NCI-H1092 treated with DMSO at 0.1 percent for 48 hours (cell line): ENCODE measurements at regions not wholly inside any gene's neighbourhood (a gene's known extent, or its start where the extent isn't known, plus 50 kb on each side); places are given as distances from the start of the nearest gene placed in this dataset.
A peak's percentile ranks its signal among the peaks of the same experiment; 100 is the strongest.
"Not testable (repeated sequence)": the region's sequence is repeated elsewhere in the genome, so short reads cannot be mapped to it uniquely, and the experiment has no call there.

ENCODE experiments used
- DNase-seq: peaks from one replicate; lab custom pipeline; 2025; lab: John Stamatoyannopoulos, UW

DNA sequence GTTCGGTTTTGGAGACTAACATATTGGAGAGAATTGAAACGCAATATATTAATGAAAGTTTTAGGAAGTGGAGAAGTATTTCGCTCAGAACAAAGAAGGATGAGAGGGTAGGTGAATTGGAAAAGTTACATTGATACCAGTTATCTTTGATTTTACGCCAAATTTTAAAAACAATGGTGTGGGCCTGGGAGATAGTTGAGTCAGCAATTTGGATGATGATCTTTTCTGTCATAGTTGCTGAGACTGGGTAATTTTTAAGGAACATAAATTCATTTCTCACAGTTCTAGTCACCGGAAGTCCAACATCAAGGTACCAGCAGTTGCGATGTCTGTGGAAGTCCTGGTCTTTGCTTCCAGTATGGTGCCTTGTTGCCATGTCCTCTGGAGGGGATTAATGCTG lies 644.8 kb upstream of the LCORL start:
- DNase-seq: no peak

DNA sequence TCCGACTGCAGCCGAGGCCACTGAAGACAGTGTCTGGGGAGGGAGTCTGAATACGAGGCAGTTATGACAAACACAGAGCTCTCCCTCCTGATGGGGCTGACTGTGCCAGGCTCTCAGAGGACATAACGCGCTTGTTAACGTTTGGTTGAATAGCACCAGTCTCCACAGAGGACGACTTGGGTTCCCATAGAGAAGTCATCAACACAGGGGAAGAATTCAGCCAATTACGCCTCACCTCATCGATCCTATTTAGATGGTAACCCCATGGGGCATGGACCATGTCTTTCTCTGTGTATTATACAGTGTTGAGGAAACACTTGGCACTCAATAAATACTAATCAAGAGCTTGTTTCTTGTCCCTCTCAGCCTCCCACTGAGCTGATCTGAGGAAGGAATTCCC lies 642.6 kb upstream of the LCORL start:
- DNase-seq: no peak

DNA sequence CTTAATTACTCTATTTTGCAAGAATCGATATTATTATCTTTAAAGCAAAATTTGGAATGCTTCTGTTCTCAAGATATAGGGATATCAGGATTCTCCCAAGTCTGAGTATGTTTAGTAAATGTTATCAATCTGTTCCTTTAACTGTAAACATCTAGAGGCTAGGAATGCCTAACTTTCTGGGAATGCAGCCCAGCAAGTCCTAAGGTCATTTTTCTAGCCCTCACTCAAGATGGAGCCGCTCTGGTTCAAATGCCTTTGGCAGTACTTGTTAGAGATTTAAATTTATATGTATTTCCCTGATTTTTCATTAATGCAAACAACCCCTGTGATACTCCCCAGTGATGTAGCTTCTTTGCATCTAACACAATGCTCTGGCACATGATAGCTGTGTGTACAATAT lies 623.8 kb upstream of the LCORL start:
- DNase-seq: no peak

DNA sequence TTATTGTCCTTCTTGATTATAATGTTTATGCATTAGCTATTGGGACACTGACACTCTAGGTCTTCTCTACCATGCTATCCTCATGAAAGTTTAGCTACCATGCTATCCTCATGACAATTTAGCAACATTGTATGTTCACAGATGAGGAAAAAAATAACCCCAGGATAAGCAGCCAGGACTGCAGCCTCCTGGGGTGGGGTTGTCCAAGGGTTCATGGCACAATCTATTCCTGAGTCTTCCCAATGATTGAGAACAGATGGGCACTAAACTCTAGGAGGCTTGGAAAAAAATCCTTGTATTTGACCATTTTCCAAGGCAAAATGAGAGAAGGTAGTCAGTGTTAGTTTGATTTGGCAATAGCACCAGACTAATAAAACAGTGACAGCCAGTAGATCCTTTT lies 619.8 kb upstream of the LCORL start:
- DNase-seq: no peak

DNA sequence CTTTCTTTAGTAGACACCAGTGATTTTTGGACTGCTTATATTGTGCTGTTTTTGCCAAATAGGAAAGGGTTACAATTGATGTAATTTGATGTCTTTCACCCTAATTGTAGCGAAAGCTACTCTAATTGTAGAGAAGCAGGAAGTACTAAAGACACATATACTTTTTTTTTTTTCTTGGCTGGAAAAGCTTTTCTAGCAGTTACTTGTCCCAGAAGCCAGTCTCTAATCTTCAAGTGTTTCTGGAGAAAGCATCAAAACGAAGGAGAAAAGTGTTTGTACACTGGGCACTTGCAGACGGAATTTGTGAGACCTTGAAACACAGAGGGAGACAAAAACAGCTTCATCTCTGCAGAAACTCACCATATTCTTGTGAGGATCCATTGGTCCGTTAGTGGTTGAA lies 616.5 kb upstream of the LCORL start:
- no peak for DNase-seq

DNA sequence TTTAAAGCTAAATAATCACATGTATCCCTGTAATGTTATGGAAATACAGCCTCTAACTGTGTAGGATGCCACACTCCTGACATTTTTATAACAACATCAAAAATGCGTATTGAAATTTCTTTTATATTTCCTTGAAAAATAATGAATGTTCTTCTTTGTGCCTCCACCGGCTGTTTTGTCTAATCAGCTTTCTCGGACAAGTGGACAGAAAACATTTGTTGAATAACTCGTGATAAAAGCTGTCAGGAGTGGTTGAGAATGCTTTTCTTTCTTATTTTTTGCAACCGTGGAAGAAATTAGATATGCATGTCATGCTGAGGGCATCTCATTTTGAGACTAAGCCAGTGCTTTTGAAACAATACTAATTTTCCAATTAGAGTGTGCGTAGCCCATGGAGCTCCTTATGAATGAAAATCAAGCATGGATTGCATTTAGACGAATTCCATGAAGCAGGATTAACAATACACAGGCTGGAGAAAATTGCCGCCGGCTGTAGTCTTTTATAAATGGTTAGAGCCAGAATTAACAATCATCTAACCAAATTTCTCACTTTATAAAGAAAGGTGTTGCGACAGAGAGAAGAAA lies 614.5 kb upstream of the LCORL start:
- no peak for DNase-seq

DNA sequence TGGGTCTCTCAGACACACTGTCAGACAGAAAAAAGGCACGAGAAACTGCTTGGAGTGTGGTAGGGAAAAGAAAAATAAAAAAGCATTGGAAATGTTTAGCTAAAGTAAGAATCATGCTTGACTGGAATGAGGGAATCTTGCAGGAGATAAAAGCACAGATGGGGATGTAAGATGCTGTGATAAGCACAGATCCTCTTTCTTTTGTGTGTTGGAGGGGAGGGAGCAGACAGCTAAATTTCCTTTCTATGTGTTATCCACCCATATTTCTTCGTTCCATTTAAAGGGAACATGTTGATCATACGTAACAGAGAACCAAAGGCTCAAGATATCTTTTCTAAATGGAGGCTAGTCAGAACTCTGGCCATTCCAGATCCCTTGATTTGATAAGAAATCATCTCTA lies 614.0 kb upstream of the LCORL start:
- DNase-seq: no peak

DNA sequence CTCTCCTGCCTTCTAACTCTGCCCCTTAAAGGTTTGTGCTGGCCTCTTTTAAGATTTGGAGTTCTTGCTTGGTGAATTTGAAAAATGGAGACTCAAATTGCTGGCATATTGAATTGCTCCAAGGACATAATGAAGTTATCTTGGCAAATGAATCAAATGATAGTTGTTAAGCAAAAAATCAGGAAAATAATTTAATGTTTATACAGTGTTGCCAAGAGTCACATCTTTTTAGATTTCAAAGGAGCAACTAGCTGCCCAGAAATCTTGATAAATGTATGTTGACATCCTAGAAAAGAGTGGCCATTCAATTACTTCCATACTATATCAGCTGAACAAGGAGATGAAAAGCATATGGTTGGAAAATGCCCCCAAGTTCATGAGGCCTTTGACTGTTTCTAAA lies 610.0 kb upstream of the LCORL start:
- no peak for DNase-seq

DNA sequence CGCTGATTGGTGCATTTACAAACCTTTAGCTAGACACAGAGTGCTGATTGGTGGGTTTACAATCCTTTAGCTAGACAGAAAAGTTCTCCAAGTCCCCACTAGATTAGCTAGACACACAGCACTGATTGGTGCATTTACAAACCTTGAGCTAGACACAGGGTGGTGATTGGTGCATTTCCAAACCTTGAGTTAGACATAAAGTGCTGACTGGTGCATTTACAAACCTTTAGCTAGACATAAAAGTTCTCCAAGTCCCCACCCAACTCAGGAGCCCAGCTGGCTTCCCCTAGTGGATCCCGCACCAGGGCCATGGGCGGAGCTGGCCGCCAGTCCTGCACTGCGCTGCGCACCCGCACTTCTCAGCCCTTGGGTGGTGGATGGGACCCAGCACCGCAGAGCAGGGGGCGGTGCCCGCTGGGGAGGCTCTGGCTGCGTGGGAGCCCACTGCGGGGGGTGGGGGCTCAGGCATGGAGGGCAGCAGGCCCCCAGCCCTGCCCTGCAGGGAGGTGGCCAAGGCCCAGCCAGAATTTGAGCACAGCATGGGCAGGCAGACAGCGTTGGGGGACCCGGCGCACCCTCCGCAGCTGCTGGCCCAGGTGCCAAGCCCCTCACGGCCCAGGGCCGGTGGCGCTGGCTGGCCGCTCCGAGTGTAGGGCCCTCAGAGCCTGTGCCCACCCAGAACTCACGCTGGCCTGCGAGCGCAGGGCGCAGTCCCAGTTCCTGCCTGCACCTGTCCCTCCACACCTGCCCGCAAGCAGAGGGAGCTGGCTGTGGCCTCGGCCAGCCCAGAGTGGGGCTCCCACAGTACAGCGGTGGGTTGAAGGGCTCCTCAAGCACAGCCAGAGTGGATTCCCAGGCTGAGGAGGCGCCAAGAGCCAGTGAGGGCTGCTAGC lies 608.9 kb upstream of the LCORL start:
- DNase-seq: no peak

DNA sequence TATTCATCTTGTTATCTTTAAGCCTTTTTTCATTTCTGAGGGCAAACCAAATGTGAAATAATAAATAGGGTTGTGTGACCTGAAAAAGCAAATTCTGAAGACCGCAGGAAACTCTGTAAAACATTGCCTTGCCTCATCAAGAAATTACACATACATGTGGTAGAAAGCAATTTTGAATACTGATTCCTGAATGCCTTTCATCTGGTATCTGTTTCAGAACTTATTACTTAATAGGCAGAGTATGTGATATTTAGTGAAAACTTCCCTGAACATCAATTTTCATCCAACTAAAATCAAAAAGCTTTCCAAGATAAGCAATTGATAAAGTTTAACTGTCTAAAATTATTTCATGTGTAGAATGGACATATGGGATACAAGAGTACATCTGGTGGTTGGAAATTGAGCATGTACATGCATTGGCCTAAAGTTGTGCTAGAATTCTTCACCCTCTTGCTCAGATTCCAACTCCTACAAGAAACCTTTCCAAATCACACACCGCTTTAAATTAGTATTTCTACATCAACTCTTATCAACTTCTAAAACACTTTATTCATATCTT lies 606.0 kb upstream of the LCORL start:
- no peak for DNase-seq

DNA sequence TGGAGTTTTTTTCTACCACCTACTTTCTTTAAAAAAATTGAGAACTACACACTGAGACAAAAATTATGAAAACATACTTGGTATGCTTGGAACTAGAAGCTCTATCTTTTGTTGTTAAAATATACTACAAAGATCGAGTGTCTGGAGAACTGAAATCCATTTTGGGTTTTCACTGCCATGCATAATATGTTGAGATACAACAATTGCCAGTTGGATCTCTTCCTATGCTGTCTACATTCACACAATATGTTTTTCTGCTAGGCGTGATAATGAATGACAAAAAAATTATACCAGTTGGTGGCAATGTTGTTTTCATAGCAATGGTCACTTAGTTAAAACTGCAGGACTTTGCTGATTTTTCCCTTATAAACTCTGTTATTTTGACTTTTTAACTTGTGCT lies 605.4 kb upstream of the LCORL start:
- no peak for DNase-seq

- no peak for DNase-seq
These were observed 604.8 kb upstream of the LCORL start for GRCh38 chr4:18626366-18626765.

DNA sequence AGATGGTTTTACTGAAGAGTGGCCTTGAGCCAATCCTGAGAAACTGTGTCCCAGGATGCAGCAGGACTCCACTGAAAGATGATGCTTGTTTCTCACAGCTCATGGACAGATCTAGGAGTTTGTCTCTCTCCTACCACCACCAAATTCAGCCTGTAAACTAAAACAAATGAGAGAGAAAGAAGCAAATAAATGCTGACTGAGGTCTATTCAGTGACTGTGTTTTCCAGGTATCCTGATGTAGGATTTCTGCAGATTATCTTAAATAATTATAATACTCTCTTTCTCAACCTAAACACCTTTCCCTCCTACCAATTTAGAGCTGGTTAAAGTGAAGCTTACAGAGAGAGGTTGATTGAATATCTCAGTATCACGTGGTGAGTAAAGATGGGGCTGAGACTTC lies 599.6 kb upstream of the LCORL start:
- DNase-seq: no peak

GRCh38 chr4:18616720-18617119 lies 595.2 kb upstream of the LCORL start:
- no peak for DNase-seq

- no peak for DNase-seq
These were observed 589.5 kb upstream of the LCORL start for GRCh38 chr4:18611026-18611425.

DNA sequence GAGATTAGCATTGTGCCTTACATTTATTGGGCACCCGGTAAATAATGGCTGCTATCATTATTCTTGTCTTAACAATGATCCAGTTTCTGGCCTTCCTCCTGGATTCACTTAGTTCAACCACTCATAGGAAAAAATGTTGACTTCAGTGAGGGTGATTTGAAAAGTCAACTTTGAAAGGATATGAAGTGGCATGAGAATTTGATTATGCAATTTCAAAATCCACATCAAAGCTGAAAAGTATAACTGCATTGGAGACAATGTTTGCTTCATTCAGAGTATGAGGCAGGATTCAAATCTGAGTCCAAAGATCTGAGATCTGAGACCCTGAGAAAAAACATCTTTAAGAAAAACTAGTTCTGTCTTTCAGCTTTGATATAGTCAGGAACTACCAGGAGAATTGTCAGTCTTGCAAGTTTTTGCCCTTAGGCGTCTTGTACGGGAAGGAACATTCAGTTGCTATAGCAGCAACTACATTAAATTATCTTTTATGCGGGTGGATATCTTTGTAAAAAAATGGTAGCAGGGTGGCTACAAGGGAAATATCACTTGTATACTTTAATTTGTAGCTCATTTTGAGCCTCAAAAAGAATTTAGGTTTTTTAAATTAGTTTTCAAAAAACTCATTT lies 587.5 kb upstream of the LCORL start:
- no peak for DNase-seq

- DNase-seq: not testable (repeated sequence)
These were observed 581.1 kb upstream of the LCORL start for GRCh38 chr4:18602610-18603009.

GRCh38 chr4:18593297-18594002 lies 571.9 kb upstream of the LCORL start:
- DNase-seq: peak; percentile 80

DNA sequence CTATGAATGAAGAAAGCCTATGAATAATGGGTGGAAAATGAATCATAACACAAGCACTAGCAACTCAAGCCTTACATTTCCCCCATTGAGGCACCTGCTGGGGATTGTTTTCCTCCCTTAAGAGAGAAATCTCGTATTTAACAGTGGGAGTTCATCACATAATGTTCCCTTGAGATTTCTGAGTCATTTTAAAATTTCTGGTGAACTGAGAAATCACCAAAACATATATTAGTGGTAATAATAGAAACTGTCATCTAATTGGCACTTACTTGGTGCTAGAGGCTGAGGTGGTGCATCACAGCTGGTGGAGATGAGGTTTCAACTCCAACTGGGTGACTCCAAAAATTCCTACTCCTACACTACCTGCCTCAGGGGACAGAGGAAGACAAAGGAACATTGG lies 561.3 kb upstream of the LCORL start:
- no peak for DNase-seq

GRCh38 chr4:18578307-18578706 lies 556.8 kb upstream of the LCORL start:
- DNase-seq: no peak

GRCh38 chr4:18572481-18572880 lies 550.9 kb upstream of the LCORL start:
- DNase-seq: no peak

DNA sequence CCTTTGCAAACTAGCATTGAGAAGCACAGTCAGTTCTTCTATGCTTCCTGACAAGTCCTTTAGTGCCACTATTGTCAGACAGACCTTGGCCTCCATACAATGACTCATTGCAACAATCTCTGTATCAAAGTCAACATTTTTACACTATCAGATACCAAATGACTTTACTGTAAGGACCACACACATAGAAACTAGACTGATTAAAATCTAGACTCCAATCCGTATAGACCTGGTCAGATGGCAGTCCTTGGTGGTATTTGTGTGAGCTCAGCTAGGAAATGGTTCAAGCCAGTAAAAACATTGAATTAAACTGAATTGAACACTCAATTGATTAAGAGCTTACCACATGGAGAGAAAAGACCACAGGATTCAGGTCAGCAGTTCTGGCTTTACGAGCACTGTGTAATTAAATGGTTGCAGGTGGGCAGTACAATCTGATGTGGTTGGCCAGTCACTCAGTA lies 549.8 kb upstream of the LCORL start:
- no peak for DNase-seq
